ENCODE measurements at regions not wholly inside any gene's neighbourhood (a gene's known extent, or its start where the extent isn't known, plus 50 kb on each side); places are given as distances from the start of the nearest gene placed in this dataset.
"Not testable (repeated sequence)": the region's sequence is repeated elsewhere in the genome, so short reads cannot be mapped to it uniquely, and the experiment has no call there.

- in situ Hi-C loops (cut with HindIII; ENCODE audit: low pct_unique_long_range_greater_than_20kb, low sequenced_read_pairs); DNase-seq (ENCODE audit: low read depth): not testable (repeated sequence)
Measured at GRCh38 chr6:6745637-6746332, 157.3 kb downstream of the LY86 start.

GRCh38 chr6:6746333-6746969 lies 157.9 kb downstream of the LY86 start:
- in situ Hi-C loops (cut with HindIII; ENCODE audit: low pct_unique_long_range_greater_than_20kb, low sequenced_read_pairs) = no loop called here
- DNase-seq (ENCODE audit: low read depth) = no peak

GRCh38 chr6:6746970-6747338 lies 158.4 kb downstream of the LY86 start:
- no peak for DNase-seq (ENCODE audit: low read depth)
- in situ Hi-C loops (cut with HindIII; ENCODE audit: low pct_unique_long_range_greater_than_20kb, low sequenced_read_pairs) = no loop called here

- no peak for DNase-seq (ENCODE audit: low read depth)
- in situ Hi-C loops (cut with HindIII; ENCODE audit: low pct_unique_long_range_greater_than_20kb, low sequenced_read_pairs) = no loop called here
Measured at GRCh38 chr6:6747371-6747770, 158.9 kb downstream of the LY86 start.

GRCh38 chr6:6748001-6748400 lies 159.5 kb downstream of the LY86 start:
- no peak for DNase-seq (ENCODE audit: low read depth)
- in situ Hi-C loops (cut with HindIII; ENCODE audit: low pct_unique_long_range_greater_than_20kb, low sequenced_read_pairs) = no loop called here

- DNase-seq (ENCODE audit: low read depth) = peak; percentile 78
- in situ Hi-C loops (cut with HindIII; ENCODE audit: low pct_unique_long_range_greater_than_20kb, low sequenced_read_pairs) = no loop called here
Measured at GRCh38 chr6:6749702-6750491, 161.4 kb downstream of the LY86 start.

GRCh38 chr6:6750594-6751265 lies 162.2 kb downstream of the LY86 start:
- no peak for DNase-seq (ENCODE audit: low read depth)
- in situ Hi-C loops (cut with HindIII; ENCODE audit: low pct_unique_long_range_greater_than_20kb, low sequenced_read_pairs) = no loop called here

- DNase-seq (ENCODE audit: low read depth) = no peak
- in situ Hi-C loops (cut with HindIII; ENCODE audit: low pct_unique_long_range_greater_than_20kb, low sequenced_read_pairs) = no loop called here
Measured at GRCh38 chr6:6751266-6751596, 162.7 kb downstream of the LY86 start.

- in situ Hi-C loops (cut with HindIII; ENCODE audit: low pct_unique_long_range_greater_than_20kb, low sequenced_read_pairs) = no loop called here
- peak; percentile 41 for DNase-seq (ENCODE audit: low read depth)
Measured at GRCh38 chr6:6751619-6752023, 163.1 kb downstream of the LY86 start.

GRCh38 chr6:6752129-6752528 lies 163.6 kb downstream of the LY86 start:
- in situ Hi-C loops (cut with HindIII; ENCODE audit: low pct_unique_long_range_greater_than_20kb, low sequenced_read_pairs) = no loop called here
- peak; percentile 55 for DNase-seq (ENCODE audit: low read depth)

- no peak for DNase-seq (ENCODE audit: low read depth)
- in situ Hi-C loops (cut with HindIII; ENCODE audit: low pct_unique_long_range_greater_than_20kb, low sequenced_read_pairs) = no loop called here
Measured at GRCh38 chr6:6753301-6753700, 164.8 kb downstream of the LY86 start.

GRCh38 chr6:6756526-6756925 lies 168.0 kb downstream of the LY86 start:
- DNase-seq (ENCODE audit: low read depth) = no peak
- in situ Hi-C loops (cut with HindIII; ENCODE audit: low pct_unique_long_range_greater_than_20kb, low sequenced_read_pairs) = no loop called here

GRCh38 chr6:6758546-6758914 lies 170.0 kb downstream of the LY86 start:
- DNase-seq (ENCODE audit: low read depth) = no peak
- in situ Hi-C loops (cut with HindIII; ENCODE audit: low pct_unique_long_range_greater_than_20kb, low sequenced_read_pairs) = no loop called here

GRCh38 chr6:6758915-6759654 lies 170.6 kb downstream of the LY86 start:
- no peak for DNase-seq (ENCODE audit: low read depth)
- in situ Hi-C loops (cut with HindIII; ENCODE audit: low pct_unique_long_range_greater_than_20kb, low sequenced_read_pairs) = no loop called here

GRCh38 chr6:6760002-6760401 lies 171.5 kb downstream of the LY86 start:
- no peak for DNase-seq (ENCODE audit: low read depth)
- in situ Hi-C loops (cut with HindIII; ENCODE audit: low pct_unique_long_range_greater_than_20kb, low sequenced_read_pairs) = no loop called here

GRCh38 chr6:6762566-6762965 lies 174.0 kb downstream of the LY86 start:
- DNase-seq (ENCODE audit: low read depth); in situ Hi-C loops (cut with HindIII; ENCODE audit: low pct_unique_long_range_greater_than_20kb, low sequenced_read_pairs): not testable (repeated sequence)

- peak; percentile 64 for DNase-seq (ENCODE audit: low read depth)
- in situ Hi-C loops (cut with HindIII; ENCODE audit: low pct_unique_long_range_greater_than_20kb, low sequenced_read_pairs) = no loop called here
Measured at GRCh38 chr6:6764764-6765434, 176.4 kb downstream of the LY86 start.
